ENCODE measurements at regions not wholly inside any gene's neighbourhood (a gene's known extent, or its start where the extent isn't known, plus 50 kb on each side); places are given as distances from the start of the nearest gene placed in this dataset.
"Not testable (repeated sequence)": the region's sequence is repeated elsewhere in the genome, so short reads cannot be mapped to it uniquely, and the experiment has no call there.

DNA sequence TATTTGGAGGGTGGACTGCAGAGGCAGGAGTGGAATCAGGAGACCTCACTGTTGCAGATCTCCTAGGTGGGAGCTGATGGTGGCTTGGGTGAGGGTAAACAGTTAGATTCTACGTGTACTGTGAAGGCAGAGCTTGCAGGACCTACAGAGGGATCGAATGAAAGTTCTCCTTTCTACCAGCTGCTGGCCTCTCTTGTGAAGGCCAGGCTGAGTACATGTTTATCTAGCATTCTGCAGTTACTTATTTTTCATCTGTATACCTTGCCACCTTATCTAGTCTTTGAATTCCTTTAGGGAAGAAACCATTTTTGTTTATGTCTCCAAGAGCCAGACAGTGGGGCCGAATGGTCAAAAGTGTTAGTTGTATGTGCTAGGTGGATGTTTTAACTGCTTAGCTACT is 57.6 kb downstream of the PTTG1 start:
- H3K9me3 ChIP-seq (ENCODE audit: low read depth, low read length) = no peaks in the 10 kb centered on the region
- no peak overlapping the region for H3K4me3 ChIP-seq (ENCODE audit: low read length)
- H3K4me1 ChIP-seq (ENCODE audit: insufficient read depth, low read length) = peaks cover 18% of the 10 kb centered on the region
- no peaks in the 10 kb centered on the region for H3K27me3 ChIP-seq (ENCODE audit: insufficient read depth, low read length)

DNA sequence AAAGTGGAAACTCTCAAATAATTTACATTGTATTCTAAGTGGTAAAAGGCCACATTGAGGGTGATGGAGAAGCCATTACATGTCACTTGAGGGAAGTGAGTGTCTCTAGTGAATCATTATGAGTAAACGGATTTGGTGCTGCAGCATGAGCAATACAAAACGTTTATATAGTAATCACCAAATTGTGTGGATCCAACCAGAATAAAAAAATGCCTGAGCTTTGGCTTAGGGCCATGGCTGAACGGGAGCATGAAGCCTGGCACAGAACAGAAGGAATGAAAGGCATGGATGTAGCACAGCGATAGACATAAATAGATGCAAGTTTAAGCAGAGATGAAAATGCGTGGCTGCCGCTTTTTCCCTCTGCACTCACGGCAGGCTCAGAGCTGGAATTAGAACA is 58.3 kb downstream of the PTTG1 start:
- no peak overlapping the region for H3K4me3 ChIP-seq (ENCODE audit: low read length)

DNA sequence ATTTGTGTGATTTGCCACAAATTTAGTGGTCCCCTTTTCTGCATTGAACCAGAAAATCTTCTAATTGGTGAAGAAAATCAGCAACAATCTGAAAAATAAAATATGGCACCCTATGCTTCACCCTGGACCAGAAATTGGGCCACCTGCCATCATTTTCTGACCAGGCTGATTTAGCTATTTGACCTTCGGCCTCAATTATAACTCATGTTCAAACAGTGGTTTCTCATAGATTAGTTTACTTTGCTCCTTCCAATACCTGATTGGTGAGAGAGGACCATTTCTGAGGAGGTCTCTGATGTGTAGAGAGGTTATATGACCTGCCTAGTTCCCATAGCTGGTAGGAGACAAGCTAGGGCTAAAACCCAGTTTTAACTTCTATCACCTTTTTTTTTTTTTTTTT is 59.0 kb downstream of the PTTG1 start:
- Histone ChIP-seq H3K4me3 (ENCODE audit: low read length) (no peak overlapping the region), H3K27me3 (ENCODE audit: insufficient read depth, low read length) (no peaks in the 10 kb centered on the region), H3K9me3 (ENCODE audit: low read depth, low read length) (no peaks in the 10 kb centered on the region), H3K4me1 (ENCODE audit: insufficient read depth, low read length) (peaks cover 32% of the 10 kb centered on the region)

More for the DNA sequence above, 58.3 kb downstream of the PTTG1 start:
- Histone ChIP-seq H3K9me3 (ENCODE audit: low read depth, low read length) (no peaks in the 10 kb centered on the region), H3K27me3 (ENCODE audit: insufficient read depth, low read length) (no peaks in the 10 kb centered on the region), H3K4me1 (ENCODE audit: insufficient read depth, low read length) (peaks cover 26% of the 10 kb centered on the region)

DNA sequence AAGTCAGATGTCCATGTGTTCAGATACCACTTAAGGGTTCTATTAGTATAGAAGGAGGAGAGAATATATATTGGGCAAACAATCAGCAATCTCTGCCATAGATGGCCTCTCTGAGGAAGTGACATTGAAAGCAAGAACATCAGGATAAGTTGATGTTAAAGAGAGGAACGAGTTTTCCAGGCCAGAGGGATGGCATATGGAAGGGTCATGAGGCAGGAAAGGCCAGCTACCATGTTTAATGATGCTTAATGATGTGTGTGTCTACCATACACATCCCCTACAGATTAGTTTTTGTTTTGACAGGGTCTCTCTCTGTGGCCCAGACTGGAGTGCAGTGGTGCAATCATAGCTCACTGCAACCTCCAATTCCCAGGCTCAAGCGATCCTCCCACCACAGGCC is 63.0 kb downstream of the PTTG1 start:
- Histone ChIP-seq H3K27me3 (ENCODE audit: insufficient read depth, low read length) (no peaks in the 10 kb centered on the region), H3K9me3 (ENCODE audit: low read depth, low read length) (no peaks in the 10 kb centered on the region), H3K4me1 (ENCODE audit: insufficient read depth, low read length) (peaks cover 34% of the 10 kb centered on the region), H3K4me3 (ENCODE audit: low read length) (no peak overlapping the region)

DNA sequence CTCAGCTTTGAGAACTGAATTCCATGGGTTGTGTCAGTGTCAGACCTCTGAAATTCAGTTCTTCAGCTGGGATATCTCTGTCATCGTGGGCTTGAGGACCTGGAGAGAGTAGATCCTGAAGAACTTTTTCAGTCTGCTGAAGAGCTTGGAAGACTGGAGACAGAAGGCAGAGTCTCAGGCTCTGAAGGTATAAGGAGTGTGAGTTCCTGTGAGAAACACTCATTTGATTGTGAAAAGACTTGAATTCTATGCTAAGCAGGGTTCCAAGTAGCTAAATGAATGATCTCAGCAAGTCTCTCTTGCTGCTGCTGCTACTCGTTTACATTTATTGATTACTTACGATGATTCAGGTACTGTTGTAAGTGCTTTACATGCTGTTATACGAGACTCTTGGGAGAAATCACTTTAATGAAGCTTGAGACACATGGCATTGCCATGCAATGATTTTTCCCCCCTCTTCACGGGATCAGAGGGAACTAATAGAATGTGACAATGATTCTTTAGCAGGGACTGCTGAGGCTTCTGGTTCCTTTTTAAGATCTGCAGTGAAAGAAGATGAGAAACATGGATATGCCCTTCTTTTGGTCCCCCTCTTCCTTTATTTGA is 63.8 kb downstream of the PTTG1 start:
- Histone ChIP-seq H3K27me3 (ENCODE audit: insufficient read depth, low read length) (no peaks in the 10 kb centered on the region), H3K4me3 (ENCODE audit: low read length) (no peak overlapping the region), H3K9me3 (ENCODE audit: low read depth, low read length) (no peaks in the 10 kb centered on the region)

DNA sequence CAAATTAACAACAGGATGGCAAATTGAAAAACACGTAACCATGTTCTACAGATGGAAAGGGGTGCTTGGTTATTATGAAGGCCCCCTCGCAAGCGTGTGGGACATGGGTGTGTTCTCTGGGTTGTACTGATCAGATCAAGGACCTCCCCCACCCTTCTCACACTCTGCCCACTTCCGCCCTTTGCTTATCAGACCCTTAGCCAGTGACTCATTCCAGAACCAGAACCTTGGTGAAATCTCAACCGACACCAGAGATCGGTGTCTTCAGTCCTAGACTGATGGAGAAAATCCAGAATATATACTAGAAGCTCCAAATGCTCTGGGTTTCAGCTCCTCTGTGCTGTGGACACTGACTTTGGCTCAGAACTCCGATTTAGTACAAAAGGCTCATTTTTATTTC is 64.9 kb downstream of the PTTG1 start:
- no peak overlapping the region for H3K4me3 ChIP-seq (ENCODE audit: low read length)
- H3K9me3 ChIP-seq (ENCODE audit: low read depth, low read length) = no peaks in the 10 kb centered on the region
- H3K27me3 ChIP-seq (ENCODE audit: insufficient read depth, low read length) = no peaks in the 10 kb centered on the region
- peaks cover 24% of the 10 kb centered on the region for H3K4me1 ChIP-seq (ENCODE audit: insufficient read depth, low read length)

More for the DNA sequence above, 63.8 kb downstream of the PTTG1 start:
- H3K4me1 ChIP-seq (ENCODE audit: insufficient read depth, low read length) = peaks cover 31% of the 10 kb centered on the region

DNA sequence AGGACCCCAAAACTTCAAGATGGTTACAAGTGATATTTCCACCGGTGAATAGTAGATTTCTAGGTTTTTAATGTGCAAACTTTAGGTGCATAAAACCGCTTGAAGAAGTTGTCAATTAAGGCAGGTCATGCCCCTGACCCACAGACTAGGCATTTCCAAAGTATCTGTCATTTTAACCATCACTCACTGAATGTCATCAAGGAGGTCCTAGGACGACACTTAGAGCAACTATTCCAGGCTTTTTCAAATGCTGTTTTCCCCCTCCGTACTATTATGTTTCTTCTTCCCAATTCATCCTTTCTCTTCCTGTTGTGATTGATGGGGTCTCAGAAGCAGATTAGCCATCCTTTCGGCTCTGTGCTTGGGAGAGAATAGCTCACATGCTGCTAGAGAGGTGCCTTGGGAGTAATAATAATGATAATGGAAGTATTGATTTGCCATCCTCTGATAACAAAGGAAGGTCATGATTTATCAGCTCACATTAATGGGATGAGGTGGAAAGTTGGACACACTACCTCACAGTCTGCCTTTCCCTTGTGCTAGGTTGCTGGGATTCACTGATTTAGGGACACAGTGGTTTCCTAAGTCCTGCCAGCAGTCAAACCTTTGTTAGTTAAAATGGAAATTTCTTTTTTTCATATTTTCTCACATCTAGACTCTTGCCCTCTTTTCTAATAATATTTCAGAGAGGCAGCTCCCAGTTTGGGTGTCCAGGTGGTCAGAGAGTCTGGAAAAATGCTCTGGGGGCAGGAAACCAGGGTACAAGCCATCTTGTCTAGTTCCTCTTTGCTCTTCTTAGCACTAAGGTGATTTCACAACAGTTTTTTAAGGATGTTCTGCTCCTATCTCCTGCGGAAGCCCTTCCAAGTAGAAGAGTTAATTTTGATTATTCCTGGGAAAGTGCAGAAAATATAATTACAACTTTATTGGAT is 67.0 kb downstream of the PTTG1 start:
- Histone ChIP-seq H3K9me3 (ENCODE audit: low read depth, low read length) (no peaks in the 10 kb centered on the region), H3K27me3 (ENCODE audit: insufficient read depth, low read length) (no peaks in the 10 kb centered on the region), H3K4me1 (ENCODE audit: insufficient read depth, low read length) (peaks cover 24% of the 10 kb centered on the region), H3K4me3 (ENCODE audit: low read length) (no peak overlapping the region)

DNA sequence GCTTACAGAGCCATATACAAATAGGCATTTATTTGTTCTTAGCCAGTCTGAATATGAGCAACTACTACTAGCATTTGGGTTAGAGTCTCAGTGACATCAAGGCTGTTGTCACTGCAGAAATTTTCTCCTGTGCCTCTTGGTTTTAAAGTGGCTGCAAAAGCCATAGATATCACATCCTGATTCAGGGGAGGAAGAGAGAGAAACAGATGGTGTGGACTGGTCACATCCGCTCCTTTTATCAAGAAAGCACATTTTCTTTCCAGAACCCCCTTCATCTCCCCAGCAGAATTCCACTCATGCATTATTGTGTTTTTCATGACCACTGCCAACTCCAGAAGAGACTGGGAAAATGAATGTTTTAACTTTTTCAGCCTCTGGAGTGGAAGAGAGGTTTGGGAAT is 69.8 kb downstream of the PTTG1 start:
- Histone ChIP-seq H3K27me3 (ENCODE audit: insufficient read depth, low read length) (no peaks in the 10 kb centered on the region), H3K9me3 (ENCODE audit: low read depth, low read length) (no peaks in the 10 kb centered on the region), H3K4me1 (ENCODE audit: insufficient read depth, low read length) (peaks cover 3% of the 10 kb centered on the region), H3K4me3 (ENCODE audit: low read length) (no peak overlapping the region)

DNA sequence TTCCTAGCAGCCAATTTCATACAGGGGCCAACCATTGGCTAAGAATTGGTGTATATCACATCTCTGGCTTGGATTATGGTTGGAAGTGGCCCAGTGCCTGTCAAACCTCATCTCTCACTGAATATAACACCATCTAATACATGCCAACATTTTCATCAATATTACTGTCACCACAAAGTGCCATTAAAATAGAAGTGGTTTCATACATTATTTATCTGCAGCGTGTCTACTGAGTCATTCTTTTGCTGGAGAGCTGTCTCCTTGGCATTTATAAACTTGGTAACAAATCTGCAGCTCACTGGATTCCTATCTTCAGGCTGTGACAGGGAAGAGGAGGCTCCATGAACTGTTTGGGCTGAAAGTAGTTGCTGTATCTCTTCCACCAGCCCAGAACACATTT is 70.9 kb downstream of the PTTG1 start:
- no peak overlapping the region for H3K4me3 ChIP-seq (ENCODE audit: low read length)
- no peaks in the 10 kb centered on the region for H3K9me3 ChIP-seq (ENCODE audit: low read depth, low read length)
- no peaks in the 10 kb centered on the region for H3K27me3 ChIP-seq (ENCODE audit: insufficient read depth, low read length)
- no peaks in the 10 kb centered on the region for H3K4me1 ChIP-seq (ENCODE audit: insufficient read depth, low read length)

DNA sequence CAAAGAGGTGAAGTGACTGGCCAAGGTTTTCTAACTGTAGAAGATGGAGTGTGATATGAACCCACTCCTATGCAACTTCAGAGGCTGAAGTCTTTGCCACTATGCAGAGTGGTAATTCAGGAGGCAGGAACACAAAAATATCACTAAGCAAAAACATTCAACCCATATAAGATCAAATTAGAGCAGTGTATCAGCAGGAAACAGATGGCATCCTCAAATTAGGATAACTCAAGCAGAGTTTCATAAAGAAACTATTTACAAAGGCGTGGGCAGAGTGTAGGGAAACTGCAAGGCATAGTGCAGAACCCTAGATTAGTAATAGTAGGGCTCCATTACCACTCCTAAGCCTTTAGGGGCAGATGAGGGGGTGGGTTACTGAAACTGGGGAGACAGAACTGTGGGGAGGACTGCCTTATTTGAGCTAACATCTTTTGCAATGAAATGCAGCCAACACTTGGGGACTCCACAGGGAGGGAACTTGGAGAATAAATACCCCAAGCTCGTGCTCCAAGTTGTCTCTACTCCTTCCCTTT is 72.2 kb downstream of the PTTG1 start:
- no peaks in the 10 kb centered on the region for H3K27me3 ChIP-seq (ENCODE audit: insufficient read depth, low read length)

DNA sequence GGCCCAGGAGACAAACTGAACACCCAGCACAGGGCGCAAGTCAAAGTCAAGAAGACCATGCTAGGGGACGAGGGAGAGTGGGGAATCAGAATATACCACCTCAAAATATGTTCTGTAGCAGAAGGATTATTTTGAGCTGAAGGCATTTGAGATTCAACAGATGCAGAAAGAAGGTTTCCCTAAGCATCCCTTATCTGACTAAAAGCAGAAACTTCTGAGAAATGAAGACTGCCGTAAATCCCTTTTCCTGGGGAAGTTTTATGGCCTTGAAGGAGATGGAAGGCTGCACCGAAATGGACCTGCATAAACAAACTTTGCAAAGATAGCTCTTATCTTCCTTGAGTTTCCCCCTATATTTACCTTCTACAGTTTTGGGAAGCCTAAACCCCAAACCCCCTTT is 72.8 kb downstream of the PTTG1 start:
- Histone ChIP-seq H3K9me3 (ENCODE audit: low read depth, low read length) (no peaks in the 10 kb centered on the region), H3K4me1 (ENCODE audit: insufficient read depth, low read length) (peaks cover 2% of the 10 kb centered on the region), H3K4me3 (ENCODE audit: low read length) (no peak overlapping the region), H3K27me3 (ENCODE audit: insufficient read depth, low read length) (no peaks in the 10 kb centered on the region)

More for the DNA sequence above, 72.2 kb downstream of the PTTG1 start:
- Histone ChIP-seq H3K4me3 (ENCODE audit: low read length) (no peak overlapping the region), H3K9me3 (ENCODE audit: low read depth, low read length) (no peaks in the 10 kb centered on the region), H3K4me1 (ENCODE audit: insufficient read depth, low read length) (no peaks in the 10 kb centered on the region)

DNA sequence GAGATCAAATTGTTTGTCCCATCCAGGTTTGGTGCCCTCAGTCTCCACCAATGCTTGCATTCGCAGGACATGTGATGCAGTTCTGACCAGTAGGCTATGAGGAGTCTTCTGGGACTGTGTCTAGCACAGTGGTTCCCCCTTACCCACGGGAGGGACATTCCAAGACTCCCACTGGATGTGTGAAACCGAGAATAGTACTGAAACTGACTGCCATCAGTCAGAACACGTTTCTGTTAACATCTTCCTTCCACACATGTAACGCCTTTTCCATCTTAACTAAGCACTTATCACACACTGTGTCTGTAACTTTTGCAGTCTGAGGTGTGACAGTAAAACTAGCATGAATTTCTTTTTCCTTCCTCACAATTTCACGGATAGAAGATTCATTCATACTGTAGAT is 74.7 kb downstream of the PTTG1 start:
- no peaks in the 10 kb centered on the region for H3K9me3 ChIP-seq (ENCODE audit: low read depth, low read length)

DNA sequence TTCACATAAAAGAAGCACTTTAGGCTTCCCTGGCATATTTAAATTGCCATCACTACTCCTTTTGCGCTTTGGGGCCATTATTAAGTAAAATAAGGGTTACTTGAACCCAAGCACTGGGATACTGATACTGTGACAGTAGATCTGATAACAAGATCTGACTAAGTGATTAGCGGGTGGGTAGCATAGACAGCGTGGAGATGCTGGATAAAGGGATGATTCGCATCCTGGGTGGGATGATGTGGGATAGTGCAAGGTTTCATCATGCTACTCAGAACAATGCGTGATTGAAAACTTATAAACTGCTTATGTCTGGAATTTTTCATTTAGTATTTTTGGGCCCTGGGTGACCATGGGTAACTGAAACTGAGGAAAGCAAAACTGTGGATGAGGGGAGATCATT is 75.1 kb downstream of the PTTG1 start:
- peaks cover 23% of the 10 kb centered on the region for H3K4me1 ChIP-seq (ENCODE audit: insufficient read depth, low read length)
- H3K27me3 ChIP-seq (ENCODE audit: insufficient read depth, low read length) = no peaks in the 10 kb centered on the region
- no peaks in the 10 kb centered on the region for H3K9me3 ChIP-seq (ENCODE audit: low read depth, low read length)
- H3K4me3 ChIP-seq (ENCODE audit: low read length) = no peak overlapping the region

More for the DNA sequence above, 74.7 kb downstream of the PTTG1 start:
- Histone ChIP-seq H3K4me1 (ENCODE audit: insufficient read depth, low read length) (peaks cover 21% of the 10 kb centered on the region), H3K4me3 (ENCODE audit: low read length) (no peak overlapping the region), H3K27me3 (ENCODE audit: insufficient read depth, low read length) (no peaks in the 10 kb centered on the region)

DNA sequence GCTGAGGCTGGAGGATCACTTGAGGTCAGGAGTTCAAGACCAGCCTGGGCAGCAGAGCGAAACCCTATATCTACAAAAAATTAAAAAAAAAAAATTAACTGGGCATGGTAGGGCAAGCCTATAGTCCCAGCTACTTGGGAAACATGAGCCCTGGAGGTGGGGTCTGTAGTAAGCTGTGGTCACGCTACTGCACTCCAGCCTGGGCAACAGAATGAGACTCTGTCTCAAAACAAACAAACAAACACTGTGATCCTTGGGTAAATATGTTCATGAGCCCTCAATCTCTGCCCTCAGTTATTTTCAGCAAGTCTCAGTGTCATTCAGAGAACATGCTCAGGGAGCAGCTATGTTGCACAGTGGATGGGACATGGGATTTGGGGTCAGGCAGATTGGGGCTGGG is 76.2 kb downstream of the PTTG1 start:
- Histone ChIP-seq H3K27me3 (ENCODE audit: insufficient read depth, low read length) (no peaks in the 10 kb centered on the region), H3K9me3 (ENCODE audit: low read depth, low read length) (no peaks in the 10 kb centered on the region), H3K4me1 (ENCODE audit: insufficient read depth, low read length) (peaks cover 23% of the 10 kb centered on the region), H3K4me3 (ENCODE audit: low read length) (no peak overlapping the region)

DNA sequence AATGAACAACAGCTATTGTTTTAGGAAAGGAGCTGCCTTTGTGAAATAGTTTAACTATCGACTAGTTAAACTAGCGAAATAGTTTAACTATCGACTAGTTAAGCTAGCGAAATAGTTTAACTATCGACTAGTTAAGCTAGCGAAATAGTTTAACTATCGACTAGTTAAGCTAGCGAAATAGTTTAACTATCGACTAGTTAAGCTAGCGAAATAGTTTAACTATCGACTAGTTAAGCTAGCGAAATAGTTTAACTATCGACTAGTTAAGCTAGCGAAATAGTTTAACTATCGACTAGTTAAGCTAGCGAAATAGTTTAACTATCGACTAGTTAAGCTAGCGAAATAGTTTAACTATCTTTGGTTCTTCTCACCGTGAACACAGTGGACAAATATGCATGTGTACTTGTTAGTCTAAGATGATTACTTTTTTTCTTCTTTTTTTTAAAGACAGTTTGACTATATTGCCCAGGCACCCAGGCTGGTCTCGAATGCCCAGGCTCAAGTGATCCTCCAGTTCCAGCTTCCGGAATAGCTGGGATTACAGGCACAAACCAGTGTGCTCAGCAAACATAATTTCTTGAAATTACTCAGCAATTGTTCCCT is 76.9 kb downstream of the PTTG1 start:
- H3K27me3 ChIP-seq (ENCODE audit: insufficient read depth, low read length); H3K9me3 ChIP-seq (ENCODE audit: low read depth, low read length); H3K4me3 ChIP-seq (ENCODE audit: low read length): not testable (repeated sequence)
- peaks cover 23% of the 10 kb centered on the region for H3K4me1 ChIP-seq (ENCODE audit: insufficient read depth, low read length)
